Activated naive CD8-positive, alpha-beta T cell treated with anti-CD3 and anti-CD28 coated beads for 36 hours (primary cell): ENCODE measurements at regions not wholly inside any gene's neighbourhood (a gene's known extent, or its start where the extent isn't known, plus 50 kb on each side); places are given as distances from the start of the nearest gene placed in this dataset.

ENCODE experiments used
- DNase-seq: peaks from one replicate; pipeline ENCODE4 v3.0.0; 2021
- H3K27ac Mint-ChIP-seq: one replicate; pipeline ENCODE4 v1.8.0; 2022; ENCODE audit warnings: mild to moderate bottlenecking, moderate library complexity, mixed read lengths
- H3K27me3 Mint-ChIP-seq: one replicate; pipeline ENCODE4 v1.8.0; 2022; ENCODE audit warnings: mild to moderate bottlenecking, mixed read lengths
- H3K36me3 Mint-ChIP-seq: one replicate; pipeline ENCODE4 v1.8.0; 2021; ENCODE audit warnings: mild to moderate bottlenecking, mixed read lengths
- H3K4me1 Mint-ChIP-seq: one replicate; pipeline ENCODE4 v1.8.0; 2021; ENCODE audit warnings: mixed read lengths
- H3K4me3 Mint-ChIP-seq: one replicate; pipeline ENCODE4 v1.8.0; 2022; ENCODE audit warnings: mild to moderate bottlenecking, moderate library complexity, mixed read lengths
- H3K9me3 Mint-ChIP-seq: one replicate; pipeline ENCODE4 v1.8.0; 2022; ENCODE audit warnings: mixed read lengths

GRCh38 chr3:117398141-117398899, 688.7 kb downstream of the TUSC7 start:
- H3K27me3 Mint-ChIP-seq: no peaks in the 10 kb centered on the region

GRCh38 chr3:117399311-117400078, 689.9 kb downstream of the TUSC7 start:
- Mint-ChIP-seq H3K27ac (no peak overlapping the region), H3K4me1 (no peaks in the 10 kb centered on the region), H3K9me3 (no peaks in the 10 kb centered on the region), H3K27me3 (no peaks in the 10 kb centered on the region), H3K4me3 (no peak overlapping the region), H3K36me3 (no peaks in the 10 kb centered on the region)
- no peak for DNase-seq

More at GRCh38 chr3:117398141-117398899, 688.7 kb downstream of the TUSC7 start:
- no peak for DNase-seq
- no peak overlapping the region for H3K4me3 Mint-ChIP-seq
- no peaks in the 10 kb centered on the region for H3K36me3 Mint-ChIP-seq
- no peak overlapping the region for H3K27ac Mint-ChIP-seq
- H3K9me3 Mint-ChIP-seq: no peaks in the 10 kb centered on the region
- no peaks in the 10 kb centered on the region for H3K4me1 Mint-ChIP-seq

GRCh38 chr3:117400303-117400702, 690.7 kb downstream of the TUSC7 start:
- H3K4me1 Mint-ChIP-seq: no peaks in the 10 kb centered on the region
- H3K9me3 Mint-ChIP-seq: no peaks in the 10 kb centered on the region
- no peaks in the 10 kb centered on the region for H3K36me3 Mint-ChIP-seq

GRCh38 chr3:117404141-117404540, 694.6 kb downstream of the TUSC7 start:
- H3K36me3 Mint-ChIP-seq: no peaks in the 10 kb centered on the region
- no peak for DNase-seq
- no peaks in the 10 kb centered on the region for H3K27me3 Mint-ChIP-seq
- no peak overlapping the region for H3K4me3 Mint-ChIP-seq
- H3K27ac Mint-ChIP-seq: no peak overlapping the region
- no peaks in the 10 kb centered on the region for H3K9me3 Mint-ChIP-seq
- no peaks in the 10 kb centered on the region for H3K4me1 Mint-ChIP-seq

More at GRCh38 chr3:117400303-117400702, 690.7 kb downstream of the TUSC7 start:
- Mint-ChIP-seq H3K27ac (no peak overlapping the region), H3K27me3 (no peaks in the 10 kb centered on the region), H3K4me3 (no peak overlapping the region)
- no peak for DNase-seq

GRCh38 chr3:117404730-117405129, 695.2 kb downstream of the TUSC7 start:
- H3K27ac Mint-ChIP-seq: no peak overlapping the region
- no peaks in the 10 kb centered on the region for H3K9me3 Mint-ChIP-seq
- no peak overlapping the region for H3K4me3 Mint-ChIP-seq
- H3K36me3 Mint-ChIP-seq: no peaks in the 10 kb centered on the region
- no peaks in the 10 kb centered on the region for H3K27me3 Mint-ChIP-seq
- no peaks in the 10 kb centered on the region for H3K4me1 Mint-ChIP-seq
- no peak for DNase-seq

- no peak for DNase-seq
- Mint-ChIP-seq H3K9me3 (no peaks in the 10 kb centered on the region), H3K4me1 (no peaks in the 10 kb centered on the region), H3K27me3 (no peaks in the 10 kb centered on the region), H3K4me3 (no peak overlapping the region), H3K27ac (no peak overlapping the region), H3K36me3 (no peaks in the 10 kb centered on the region)
Measured at GRCh38 chr3:117405359-117405758, 695.8 kb downstream of the TUSC7 start.

- H3K36me3 Mint-ChIP-seq: no peaks in the 10 kb centered on the region
- H3K27ac Mint-ChIP-seq: no peak overlapping the region
- no peak overlapping the region for H3K4me3 Mint-ChIP-seq
- no peaks in the 10 kb centered on the region for H3K4me1 Mint-ChIP-seq
- H3K27me3 Mint-ChIP-seq: no peaks in the 10 kb centered on the region
- no peaks in the 10 kb centered on the region for H3K9me3 Mint-ChIP-seq
- no peak for DNase-seq
Measured at GRCh38 chr3:117407317-117407716, 697.7 kb downstream of the TUSC7 start.

- H3K27ac Mint-ChIP-seq: no peak overlapping the region
- no peaks in the 10 kb centered on the region for H3K36me3 Mint-ChIP-seq
- no peak overlapping the region for H3K4me3 Mint-ChIP-seq
- no peaks in the 10 kb centered on the region for H3K9me3 Mint-ChIP-seq
- H3K4me1 Mint-ChIP-seq: no peaks in the 10 kb centered on the region
- no peak for DNase-seq
- no peaks in the 10 kb centered on the region for H3K27me3 Mint-ChIP-seq
Measured at GRCh38 chr3:117408811-117409210, 699.2 kb downstream of the TUSC7 start.

GRCh38 chr3:117409256-117409655, 699.7 kb downstream of the TUSC7 start:
- DNase-seq: no peak
- Mint-ChIP-seq H3K4me1 (no peaks in the 10 kb centered on the region), H3K4me3 (no peak overlapping the region), H3K36me3 (no peaks in the 10 kb centered on the region), H3K9me3 (no peaks in the 10 kb centered on the region), H3K27ac (no peak overlapping the region), H3K27me3 (no peaks in the 10 kb centered on the region)

- no peak for DNase-seq
- Mint-ChIP-seq H3K4me1 (no peaks in the 10 kb centered on the region), H3K27me3 (no peaks in the 10 kb centered on the region), H3K9me3 (no peaks in the 10 kb centered on the region), H3K36me3 (no peaks in the 10 kb centered on the region), H3K27ac (no peak overlapping the region), H3K4me3 (no peak overlapping the region)
Measured at GRCh38 chr3:117409701-117410459, 700.3 kb downstream of the TUSC7 start.

GRCh38 chr3:117411971-117412370, 702.4 kb downstream of the TUSC7 start:
- no peak overlapping the region for H3K27ac Mint-ChIP-seq
- no peaks in the 10 kb centered on the region for H3K9me3 Mint-ChIP-seq
- H3K27me3 Mint-ChIP-seq: no peaks in the 10 kb centered on the region
- no peak overlapping the region for H3K4me3 Mint-ChIP-seq
- no peaks in the 10 kb centered on the region for H3K4me1 Mint-ChIP-seq
- no peaks in the 10 kb centered on the region for H3K36me3 Mint-ChIP-seq
- no peak for DNase-seq

- Mint-ChIP-seq H3K4me1 (no peaks in the 10 kb centered on the region), H3K27ac (no peak overlapping the region), H3K27me3 (no peaks in the 10 kb centered on the region), H3K9me3 (no peaks in the 10 kb centered on the region), H3K36me3 (no peaks in the 10 kb centered on the region), H3K4me3 (no peak overlapping the region)
- no peak for DNase-seq
Measured at GRCh38 chr3:117417411-117417810, 707.8 kb downstream of the TUSC7 start.

GRCh38 chr3:117427081-117427480, 717.5 kb downstream of the TUSC7 start:
- no peak for DNase-seq
- Mint-ChIP-seq H3K27me3 (no peaks in the 10 kb centered on the region), H3K36me3 (no peaks in the 10 kb centered on the region), H3K27ac (no peak overlapping the region), H3K9me3 (peaks cover 3% of the 10 kb centered on the region), H3K4me3 (no peak overlapping the region), H3K4me1 (no peaks in the 10 kb centered on the region)

GRCh38 chr3:117433427-117433826, 723.8 kb downstream of the TUSC7 start:
- Mint-ChIP-seq H3K27ac (no peak overlapping the region), H3K4me1 (no peaks in the 10 kb centered on the region), H3K4me3 (no peak overlapping the region), H3K36me3 (no peaks in the 10 kb centered on the region), H3K27me3 (no peaks in the 10 kb centered on the region), H3K9me3 (no peaks in the 10 kb centered on the region)
- no peak for DNase-seq

- Mint-ChIP-seq H3K36me3 (no peaks in the 10 kb centered on the region), H3K4me1 (no peaks in the 10 kb centered on the region), H3K27ac (no peak overlapping the region), H3K4me3 (no peak overlapping the region), H3K27me3 (no peaks in the 10 kb centered on the region), H3K9me3 (no peaks in the 10 kb centered on the region)
- DNase-seq: no peak
Measured at GRCh38 chr3:117434661-117435412, 725.3 kb downstream of the TUSC7 start.
